ENCODE measurements at regions not wholly inside any gene's neighbourhood (a gene's known extent, or its start where the extent isn't known, plus 50 kb on each side); places are given as distances from the start of the nearest gene placed in this dataset.

- no peak overlapping the region for H3K27ac ChIP-seq
- no peaks in the 10 kb centered on the region for H3K4me1 ChIP-seq
- no peak overlapping the region for H3K4me3 ChIP-seq
- no peak for DNase-seq (ENCODE audit: extremely low spot score in 2 of 2)
- H3K9me3 ChIP-seq = no peaks in the 10 kb centered on the region
- H3K36me3 ChIP-seq = no peaks in the 10 kb centered on the region
- intact Hi-C loops (cut with DNase I) = no loop called here
- no peaks in the 10 kb centered on the region for H3K27me3 ChIP-seq
- TF ChIP-seq POLR2A (IDR thresholded peaks at IDR 0.05) (no peak), POLR2AphosphoS5 (IDR thresholded peaks at IDR 0.05; ENCODE audit: insufficient read depth in 1 of 2, low read depth in 1 of 2) (no peak), CTCF (IDR thresholded peaks at IDR 0.05) (no peak)
These were observed 72.3 kb upstream of the GRK3 start for GRCh38 chr22:25492162-25492561.

GRCh38 chr22:25492841-25493734, 71.4 kb upstream of the GRK3 start:
- Histone ChIP-seq H3K27ac (no peak overlapping the region), H3K27me3 (no peaks in the 10 kb centered on the region), H3K4me3 (no peak overlapping the region), H3K4me1 (no peaks in the 10 kb centered on the region), H3K9me3 (no peaks in the 10 kb centered on the region), H3K36me3 (no peaks in the 10 kb centered on the region)
- DNase-seq (ENCODE audit: extremely low spot score in 2 of 2) = no peak
- TF ChIP-seq POLR2AphosphoS5 (IDR thresholded peaks at IDR 0.05; ENCODE audit: insufficient read depth in 1 of 2, low read depth in 1 of 2) = no peak
- no peak for TF ChIP-seq POLR2A (IDR thresholded peaks at IDR 0.05)
- TF ChIP-seq CTCF (IDR thresholded peaks at IDR 0.05) = no peak
- intact Hi-C loops (cut with DNase I) = no loop called here

GRCh38 chr22:25493794-25494193, 70.7 kb upstream of the GRK3 start:
- H3K4me3 ChIP-seq = no peak overlapping the region
- no peaks in the 10 kb centered on the region for H3K36me3 ChIP-seq
- no peak for TF ChIP-seq CTCF (IDR thresholded peaks at IDR 0.05)
- no peak for TF ChIP-seq POLR2AphosphoS5 (IDR thresholded peaks at IDR 0.05; ENCODE audit: insufficient read depth in 1 of 2, low read depth in 1 of 2)
- no peak for TF ChIP-seq POLR2A (IDR thresholded peaks at IDR 0.05)
- no peaks in the 10 kb centered on the region for H3K9me3 ChIP-seq
- no peaks in the 10 kb centered on the region for H3K4me1 ChIP-seq
- H3K27ac ChIP-seq = no peak overlapping the region
- intact Hi-C loops (cut with DNase I) = no loop called here
- DNase-seq (ENCODE audit: extremely low spot score in 2 of 2) = no peak
- no peaks in the 10 kb centered on the region for H3K27me3 ChIP-seq

GRCh38 chr22:25494774-25495173, 69.7 kb upstream of the GRK3 start:
- H3K36me3 ChIP-seq = no peaks in the 10 kb centered on the region
- TF ChIP-seq POLR2AphosphoS5 (IDR thresholded peaks at IDR 0.05; ENCODE audit: insufficient read depth in 1 of 2, low read depth in 1 of 2) = no peak
- TF ChIP-seq CTCF (IDR thresholded peaks at IDR 0.05) = no peak
- TF ChIP-seq POLR2A (IDR thresholded peaks at IDR 0.05) = no peak
- no peak overlapping the region for H3K27ac ChIP-seq
- H3K4me1 ChIP-seq = no peaks in the 10 kb centered on the region
- intact Hi-C loops (cut with DNase I) = no loop called here
- H3K9me3 ChIP-seq = no peaks in the 10 kb centered on the region
- H3K27me3 ChIP-seq = no peaks in the 10 kb centered on the region
- H3K4me3 ChIP-seq = no peak overlapping the region
- no peak for DNase-seq (ENCODE audit: extremely low spot score in 2 of 2)

- H3K27ac ChIP-seq = no peak overlapping the region
- intact Hi-C loops (cut with DNase I) = no loop called here
- DNase-seq (ENCODE audit: extremely low spot score in 2 of 2) = no peak
- H3K27me3 ChIP-seq = no peaks in the 10 kb centered on the region
- H3K4me3 ChIP-seq = no peak overlapping the region
- H3K36me3 ChIP-seq = no peaks in the 10 kb centered on the region
- TF ChIP-seq CTCF (IDR thresholded peaks at IDR 0.05) (no peak), POLR2AphosphoS5 (IDR thresholded peaks at IDR 0.05; ENCODE audit: insufficient read depth in 1 of 2, low read depth in 1 of 2) (no peak), POLR2A (IDR thresholded peaks at IDR 0.05) (no peak)
- no peaks in the 10 kb centered on the region for H3K9me3 ChIP-seq
- no peaks in the 10 kb centered on the region for H3K4me1 ChIP-seq
These were observed 69.2 kb upstream of the GRK3 start for GRCh38 chr22:25495285-25495684.

All from vagina (tissue), 2 donors.